Right lobe of liver (tissue), 6 donors: ENCODE measurements at regions not wholly inside any gene's neighbourhood (a gene's known extent, or its start where the extent isn't known, plus 50 kb on each side); places are given as distances from the start of the nearest gene placed in this dataset.

Experiments
- ATAC-seq, 4 donors: fragments of 200-7000 bp; cut with Tn5 transposase; one replicate each; pipeline ENCODE4 v1.9.1; 2020; ENCODE audit warnings: mild to moderate bottlenecking in 4 of 4, moderate library complexity in 4 of 4
- DNase-seq, 3 donors: peaks; one replicate each; pipeline ENCODE4 v3.0.0-alpha.2; 2020
- H3K27ac ChIP-seq, 3 donors: fragments of 200-600 bp; one replicate each; pipeline ENCODE4 v1.8.0; 2022
- H3K27me3 ChIP-seq, 2 donors: fragments of 200-600 bp; one replicate each; pipeline ENCODE4 v1.8.0; 2022
- H3K36me3 ChIP-seq, 4 donors: fragments of 200-600 bp; sonication (generic) in 1 of 4; one replicate each; pipeline versions ENCODE4 v1.5.1 to v1.8.0; 2017 to 2022; ENCODE audit warnings: control low read depth in 1 of 4
- H3K4me1 ChIP-seq, 4 donors: fragments of 200-600 bp; sonication (generic) in 1 of 4; one replicate each; pipeline versions ENCODE4 v1.5.1 to v1.8.0; 2017 to 2022; ENCODE audit warnings: control low read depth in 1 of 4
- H3K4me3 ChIP-seq, 3 donors: fragments of 200-600 bp; one replicate each; pipeline ENCODE4 v1.8.0; 2022
- H3K9me3 ChIP-seq, 4 donors: fragments of 200-600 bp; sonication (generic) in 1 of 4; one replicate each; pipeline versions ENCODE4 v1.5.1 to v1.8.0; 2017 to 2022; ENCODE audit warnings: control low read depth in 1 of 4
- CTCF ChIP-seq, 4 donors: fragments of 200-600 bp in 3 of 4; fragments of 450-650 bp in 1 of 4; IDR thresholded peaks; one replicate each; pipeline versions ENCODE4 v1.5.1 to v1.8.0; 2016 to 2022; ENCODE audit warnings: antibody characterized with exemption in 4 of 4, mild to moderate bottlenecking in 2 of 4
- POLR2A ChIP-seq: fragments of 450-650 bp; IDR thresholded peaks from one replicate; pipeline ENCODE4 v1.6.1; 2017; ENCODE audit warnings: antibody characterized with exemption, mild to moderate bottlenecking
- WGBS: methylation state at CpG from one replicate; pipeline ENCODE4 v1.1.6; 2018; ENCODE audit warnings: low coverage, low lambda C conversion rate; ENCODE audit not compliant: insufficient coverage; ENCODE audit errors: missing lambda C conversion rate; 5-methylcytosine and 5-hydroxymethylcytosine counted together
- intact Hi-C, 2 donors: fragments of 100-400 bp; cut with DNase I; formaldehyde crosslinking; loops; one replicate each; pipeline versions ENCODE4 v1.11.2 to v1.14.1; 2022
- donor health status: DM: no; HTN: yes; CAD: no.
- donor health status: DM: no; HTN: no; CAD: no.
- donor health status: DM: no; HTN: no; CAD: no.
- donor health status: DM: no; HTN: yes; CAD: no.
- donor health status: DM: no; HTN: yes; CAD: no.

GRCh38 chr2:66724241-66724640, 289.3 kb downstream of the MEIS1 start:
- no peak for TF ChIP-seq CTCF (IDR thresholded peaks at IDR 0.05)
- no peak for TF ChIP-seq POLR2A
- ATAC-seq (no peak), DNase-seq (no peak)
- WGBS, result 63% methylated on average over 6 of the region's 6 CpGs
- H3K27ac ChIP-seq, result no peak overlapping the region
- no peaks in the 10 kb centered on the region for H3K9me3 ChIP-seq
- H3K27me3 ChIP-seq, result no peaks in the 10 kb centered on the region
- intact Hi-C loops, result no loop called here
- H3K4me3 ChIP-seq, result no peak overlapping the region
- H3K4me1 ChIP-seq, result no peaks in the 10 kb centered on the region
- no peaks in the 10 kb centered on the region for H3K36me3 ChIP-seq

GRCh38 chr2:66729416-66730330, 294.7 kb downstream of the MEIS1 start:
- Histone ChIP-seq H3K4me3 (no peak overlapping the region), H3K27me3 (no peaks in the 10 kb centered on the region), H3K9me3 (no peaks in the 10 kb centered on the region), H3K36me3 (no peaks in the 10 kb centered on the region), H3K27ac (no peak overlapping the region), H3K4me1 (no peaks in the 10 kb centered on the region)
- intact Hi-C loops, result no loop called here
- TF ChIP-seq CTCF (IDR thresholded peaks at IDR 0.05) (no peak), POLR2A (no peak)
- DNase-seq, result no peak
- 46% methylated on average over 6 of the region's 6 CpGs for WGBS
- no peak for ATAC-seq

DNA sequence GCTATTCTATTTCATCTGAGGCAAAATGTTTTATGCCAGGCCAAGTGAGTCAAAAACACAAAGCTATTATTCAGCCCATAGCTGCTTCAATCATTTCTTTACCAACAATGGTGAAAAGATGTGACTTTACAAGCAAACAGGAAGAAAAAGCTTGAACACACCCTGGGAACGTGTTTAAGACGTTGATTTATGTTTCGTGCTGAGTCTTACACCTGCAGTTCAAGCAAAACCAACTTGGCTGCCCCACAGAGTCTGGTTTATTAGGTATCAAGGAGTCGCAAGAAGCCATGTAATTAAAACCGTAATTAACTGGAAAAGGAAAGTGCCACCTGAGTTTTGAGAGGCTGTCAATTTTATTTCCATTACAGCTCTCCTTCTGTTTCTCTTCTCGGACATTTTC, 295.5 kb downstream of the MEIS1 start:
- TF ChIP-seq POLR2A, result no peak
- no peak for TF ChIP-seq CTCF (IDR thresholded peaks at IDR 0.05)
- 63% methylated on average over 6 of the region's 6 CpGs for WGBS

GRCh38 chr2:66733364-66733999, 298.6 kb downstream of the MEIS1 start:
- H3K36me3 ChIP-seq, result no peaks in the 10 kb centered on the region
- intact Hi-C loops, result no loop called here
- TF ChIP-seq CTCF (IDR thresholded peaks at IDR 0.05) (no peak), POLR2A (no peak)
- 60% methylated on average over 6 of the region's 8 CpGs for WGBS
- ATAC-seq (no peak), DNase-seq (no peak)
- H3K4me3 ChIP-seq, result no peak overlapping the region
- no peaks in the 10 kb centered on the region for H3K4me1 ChIP-seq
- no peaks in the 10 kb centered on the region for H3K9me3 ChIP-seq
- H3K27ac ChIP-seq, result no peak overlapping the region
- H3K27me3 ChIP-seq, result no peaks in the 10 kb centered on the region

More for the DNA sequence above, 295.5 kb downstream of the MEIS1 start:
- Histone ChIP-seq H3K4me3 (no peak overlapping the region), H3K9me3 (no peaks in the 10 kb centered on the region), H3K4me1 (no peaks in the 10 kb centered on the region), H3K36me3 (no peaks in the 10 kb centered on the region), H3K27ac (no peak overlapping the region), H3K27me3 (no peaks in the 10 kb centered on the region)
- no peak for DNase-seq
- intact Hi-C loops, result no loop called here
- ATAC-seq, result no peak
